ENCODE measurements at regions not wholly inside any gene's neighbourhood (a gene's known extent, or its start where the extent isn't known, plus 50 kb on each side); places are given as distances from the start of the nearest gene placed in this dataset.

DNA sequence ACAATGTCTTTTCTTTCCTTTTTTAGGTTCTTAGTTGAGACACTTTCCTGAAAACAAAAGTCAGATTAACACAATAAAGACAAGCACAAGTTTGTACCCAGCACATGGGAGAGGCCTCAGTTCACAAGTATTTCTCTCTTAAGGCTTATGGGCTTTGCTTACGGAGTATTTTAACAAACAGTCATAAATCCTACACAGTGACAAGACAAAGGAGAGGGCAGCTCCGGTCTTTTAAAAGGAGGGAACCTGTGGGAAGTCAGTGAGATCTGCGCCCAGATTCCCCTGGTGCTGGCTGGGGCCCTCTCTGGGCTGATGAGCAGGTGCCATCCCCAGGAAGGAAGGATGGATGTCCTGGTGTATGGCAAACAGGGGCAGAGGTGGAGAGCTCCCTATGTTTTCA is 398.6 kb downstream of the ACTR3B start:
- TF ChIP-seq, protein P1, sequence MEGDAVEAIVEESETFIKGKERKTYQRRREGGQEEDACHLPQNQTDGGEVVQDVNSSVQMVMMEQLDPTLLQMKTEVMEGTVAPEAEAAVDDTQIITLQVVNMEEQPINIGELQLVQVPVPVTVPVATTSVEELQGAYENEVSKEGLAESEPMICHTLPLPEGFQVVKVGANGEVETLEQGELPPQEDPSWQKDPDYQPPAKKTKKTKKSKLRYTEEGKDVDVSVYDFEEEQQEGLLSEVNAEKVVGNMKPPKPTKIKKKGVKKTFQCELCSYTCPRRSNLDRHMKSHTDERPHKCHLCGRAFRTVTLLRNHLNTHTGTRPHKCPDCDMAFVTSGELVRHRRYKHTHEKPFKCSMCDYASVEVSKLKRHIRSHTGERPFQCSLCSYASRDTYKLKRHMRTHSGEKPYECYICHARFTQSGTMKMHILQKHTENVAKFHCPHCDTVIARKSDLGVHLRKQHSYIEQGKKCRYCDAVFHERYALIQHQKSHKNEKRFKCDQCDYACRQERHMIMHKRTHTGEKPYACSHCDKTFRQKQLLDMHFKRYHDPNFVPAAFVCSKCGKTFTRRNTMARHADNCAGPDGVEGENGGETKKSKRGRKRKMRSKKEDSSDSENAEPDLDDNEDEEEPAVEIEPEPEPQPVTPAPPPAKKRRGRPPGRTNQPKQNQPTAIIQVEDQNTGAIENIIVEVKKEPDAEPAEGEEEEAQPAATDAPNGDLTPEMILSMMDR (IDR thresholded peaks at IDR 0.05), result no peak
- no peak for TF ChIP-seq POLR2A (IDR thresholded peaks at IDR 0.05)
- no peak for TF ChIP-seq POLR2AphosphoS5 (IDR thresholded peaks at IDR 0.05)

Measured in prostate gland (tissue), 2 donors.